Astrocyte of the spinal cord (primary cell): ENCODE measurements at regions not wholly inside any gene's neighbourhood (a gene's known extent, or its start where the extent isn't known, plus 50 kb on each side); places are given as distances from the start of the nearest gene placed in this dataset.

Experiments used
- DNase-seq: peaks from one replicate; pipeline ENCODE4 v3.0.0; 2011; ENCODE audit warnings: low read depth, low spot score
- H3K4me3 ChIP-seq: 2 replicates; pipeline ENCODE4 v1.5.1; 2011; ENCODE audit warnings: low read depth, mild to moderate bottlenecking, low read length, moderate library complexity
- in situ Hi-C: cut with HindIII; loops from 2 replicates; pipeline ENCODE4 v1.10.0; 2017; ENCODE audit warnings: low sequenced_read_pairs
- TF ChIP-seq, protein P1 (sequence below): IDR thresholded peaks from 2 replicates; pipeline ENCODE4 v1.5.1; 2012; ENCODE audit warnings: low read depth, mild to moderate bottlenecking, low read length, inconsistent platforms

GRCh38 chr12:94762943-94763342 is 112.6 kb upstream of the TMCC3 start:
- DNase-seq, result no peak
- in situ Hi-C loops, result no loop called here
- no peak overlapping the region for H3K4me3 ChIP-seq
- TF ChIP-seq, protein P1, sequence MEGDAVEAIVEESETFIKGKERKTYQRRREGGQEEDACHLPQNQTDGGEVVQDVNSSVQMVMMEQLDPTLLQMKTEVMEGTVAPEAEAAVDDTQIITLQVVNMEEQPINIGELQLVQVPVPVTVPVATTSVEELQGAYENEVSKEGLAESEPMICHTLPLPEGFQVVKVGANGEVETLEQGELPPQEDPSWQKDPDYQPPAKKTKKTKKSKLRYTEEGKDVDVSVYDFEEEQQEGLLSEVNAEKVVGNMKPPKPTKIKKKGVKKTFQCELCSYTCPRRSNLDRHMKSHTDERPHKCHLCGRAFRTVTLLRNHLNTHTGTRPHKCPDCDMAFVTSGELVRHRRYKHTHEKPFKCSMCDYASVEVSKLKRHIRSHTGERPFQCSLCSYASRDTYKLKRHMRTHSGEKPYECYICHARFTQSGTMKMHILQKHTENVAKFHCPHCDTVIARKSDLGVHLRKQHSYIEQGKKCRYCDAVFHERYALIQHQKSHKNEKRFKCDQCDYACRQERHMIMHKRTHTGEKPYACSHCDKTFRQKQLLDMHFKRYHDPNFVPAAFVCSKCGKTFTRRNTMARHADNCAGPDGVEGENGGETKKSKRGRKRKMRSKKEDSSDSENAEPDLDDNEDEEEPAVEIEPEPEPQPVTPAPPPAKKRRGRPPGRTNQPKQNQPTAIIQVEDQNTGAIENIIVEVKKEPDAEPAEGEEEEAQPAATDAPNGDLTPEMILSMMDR, result no peak

- in situ Hi-C loops, result no loop called here
- no peak overlapping the region for H3K4me3 ChIP-seq
- DNase-seq, result no peak
- TF ChIP-seq, protein P1, result no peak
Measured at GRCh38 chr12:94762259-94762942, 112.0 kb upstream of the TMCC3 start.

DNA sequence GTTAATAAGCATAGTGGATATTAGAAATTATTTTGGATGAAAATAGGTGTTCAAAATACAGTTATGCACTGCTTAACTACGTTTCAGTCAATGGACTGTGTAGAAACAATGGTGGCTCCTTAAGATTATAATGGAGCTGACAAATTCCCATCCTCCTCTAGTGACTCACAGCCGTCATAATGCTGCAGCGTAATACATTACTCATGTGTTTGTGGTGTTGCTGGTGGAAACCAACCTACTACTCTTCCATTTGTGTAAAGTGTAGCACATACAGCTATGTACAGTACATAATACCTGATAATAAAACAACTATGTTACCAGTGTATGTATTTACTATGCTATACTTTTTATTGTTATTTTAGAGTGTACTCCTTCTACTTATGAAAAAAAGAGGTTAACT is 111.2 kb upstream of the TMCC3 start:
- TF ChIP-seq, protein P1, result no peak
- no peak overlapping the region for H3K4me3 ChIP-seq
- in situ Hi-C loops, result no loop called here
- DNase-seq, result peak; percentile 92

GRCh38 chr12:94760786-94761185 is 110.4 kb upstream of the TMCC3 start:
- in situ Hi-C loops, result no loop called here
- TF ChIP-seq, protein P1, result no peak
- DNase-seq, result no peak
- H3K4me3 ChIP-seq, result no peak overlapping the region

DNA sequence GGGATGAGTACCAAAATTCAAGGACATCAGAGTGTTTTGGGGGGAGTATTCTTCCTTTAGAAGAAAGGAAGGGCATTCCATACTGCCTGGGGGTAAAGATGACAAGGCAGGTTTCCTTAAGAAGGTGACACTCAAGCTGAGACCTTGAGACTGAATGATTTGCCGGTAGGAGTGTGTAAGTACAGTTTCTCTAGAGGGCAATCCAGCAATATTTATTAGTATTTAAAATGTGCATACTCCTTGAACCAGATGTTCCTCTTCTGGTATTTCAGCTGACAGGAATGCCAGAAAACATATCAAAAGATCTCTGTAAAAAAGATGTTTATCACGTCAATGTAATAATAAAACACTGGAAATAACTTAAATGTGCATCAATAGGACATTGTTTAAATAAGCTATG is 106.4 kb upstream of the TMCC3 start:
- TF ChIP-seq, protein P1, result no peak
- in situ Hi-C loops, result no loop called here
- no peak overlapping the region for H3K4me3 ChIP-seq
- no peak for DNase-seq

GRCh38 chr12:94755598-94755997 is 105.2 kb upstream of the TMCC3 start:
- TF ChIP-seq, protein P1, result no peak
- DNase-seq, result no peak
- in situ Hi-C loops, result no loop called here
- no peak overlapping the region for H3K4me3 ChIP-seq
